ENCODE measurements at regions not wholly inside any gene's neighbourhood (a gene's known extent, or its start where the extent isn't known, plus 50 kb on each side); places are given as distances from the start of the nearest gene placed in this dataset.

GRCh38 chr1:221078260-221078965, 199.2 kb downstream of the HLX start:
- ATAC-seq = no peak

GRCh38 chr1:221083902-221084301, 204.7 kb downstream of the HLX start:
- ATAC-seq = no peak
- TF ChIP-seq ZFP3 (CRISPR knock-in tag; IDR thresholded peaks at IDR 0.05) (no peak), CREB5 (CRISPR knock-in tag; IDR thresholded peaks at IDR 0.05; ENCODE audit: low read depth) (no peak), ZNF565 (CRISPR knock-in tag; conservative IDR thresholded peaks at IDR 0.05; ENCODE audit: low read depth) (no peak), GLIS3 (CRISPR knock-in tag; IDR thresholded peaks at IDR 0.05) (no peak), CSRNP3 (CRISPR knock-in tag; IDR thresholded peaks at IDR 0.05) (no peak), TOX (CRISPR knock-in tag; IDR thresholded peaks at IDR 0.05; ENCODE audit: borderline replicate concordance) (no peak), ZNF70 (CRISPR knock-in tag; IDR thresholded peaks at IDR 0.05) (no peak), POU6F1 (CRISPR knock-in tag; IDR thresholded peaks at IDR 0.05; ENCODE audit: borderline replicate concordance, low read depth) (no peak)

More at GRCh38 chr1:221078260-221078965, 199.2 kb downstream of the HLX start:
- no peak for TF ChIP-seq ISL1 (CRISPR knock-in tag; IDR thresholded peaks at IDR 0.05)
- TF ChIP-seq TSHZ2 (CRISPR knock-in tag; IDR thresholded peaks at IDR 0.05) = no peak
- TF ChIP-seq PPARA (CRISPR knock-in tag; IDR thresholded peaks at IDR 0.05; ENCODE audit: borderline replicate concordance) = no peak
- TF ChIP-seq ZC3H10 (CRISPR knock-in tag; IDR thresholded peaks at IDR 0.05) = no peak
- no peak for TF ChIP-seq CREB5 (CRISPR knock-in tag; IDR thresholded peaks at IDR 0.05; ENCODE audit: low read depth)
- TF ChIP-seq ZNF70 (CRISPR knock-in tag; IDR thresholded peaks at IDR 0.05) = no peak
- no peak for TF ChIP-seq SNAI2 (CRISPR knock-in tag; IDR thresholded peaks at IDR 0.05)
- no peak for TF ChIP-seq PATZ1 (CRISPR knock-in tag; IDR thresholded peaks at IDR 0.05; ENCODE audit: borderline replicate concordance)
- TF ChIP-seq ZFP3 (CRISPR knock-in tag; IDR thresholded peaks at IDR 0.05) = no peak
- TF ChIP-seq GLIS3 (CRISPR knock-in tag; IDR thresholded peaks at IDR 0.05) = no peak
- no peak for TF ChIP-seq RARB (CRISPR knock-in tag; IDR thresholded peaks at IDR 0.05)
- TF ChIP-seq CSRNP3 (CRISPR knock-in tag; IDR thresholded peaks at IDR 0.05) = no peak
- no peak for TF ChIP-seq TCF4 (CRISPR knock-in tag; IDR thresholded peaks at IDR 0.05; ENCODE audit: borderline replicate concordance)
- no peak for TF ChIP-seq ZFP30 (CRISPR knock-in tag; IDR thresholded peaks at IDR 0.05)
- no peak for TF ChIP-seq ZNF565 (CRISPR knock-in tag; conservative IDR thresholded peaks at IDR 0.05; ENCODE audit: low read depth)
